Small intestine (tissue), 7 donors: ENCODE measurements at regions not wholly inside any gene's neighbourhood (a gene's known extent, or its start where the extent isn't known, plus 50 kb on each side); places are given as distances from the start of the nearest gene placed in this dataset.

Source experiments
- DNase-seq, 2 donors: peaks; one replicate each; pipeline versions ENCODE4 v3.0.0 to v3.0.0-alpha.2; 2013
- FAIRE-seq: peaks from 2 replicates; lab custom pipeline; 2012; peaks lifted over from hg19 to GRCh38; lab: Jason Lieb, UNC
- H3K27ac ChIP-seq, 3 donors: one replicate each; pipeline ENCODE4 v1.5.1; 2013; ENCODE audit warnings: low read length in 2 of 3, mild to moderate bottlenecking in 2 of 3, control low read depth in 1 of 3, inconsistent platforms in 1 of 3, low read depth in 1 of 3, moderate library complexity in 1 of 3
- H3K27me3 ChIP-seq, 3 donors: one replicate each; pipeline ENCODE4 v1.6.1; 2013; ENCODE audit warnings: low read length in 3 of 3, inconsistent platforms in 1 of 3; ENCODE audit not compliant: control insufficient read depth in 3 of 3, insufficient read depth in 3 of 3
- H3K36me3 ChIP-seq, 3 donors: one replicate each; pipeline ENCODE4 v1.6.1; 2013; ENCODE audit warnings: low read length in 3 of 3, inconsistent platforms in 1 of 3, low read depth in 1 of 3, mild to moderate bottlenecking in 1 of 3, moderate library complexity in 1 of 3; ENCODE audit not compliant: control insufficient read depth in 3 of 3, insufficient read depth in 2 of 3
- H3K4me1 ChIP-seq, 3 donors: one replicate each; pipeline ENCODE4 v1.6.1; 2013; ENCODE audit warnings: low read length in 2 of 3, inconsistent platforms in 1 of 3, low read depth in 1 of 3, mild to moderate bottlenecking in 1 of 3, moderate library complexity in 1 of 3; ENCODE audit not compliant: control insufficient read depth in 3 of 3, insufficient read depth in 2 of 3
- H3K4me3 ChIP-seq, 3 donors: one replicate each; pipeline ENCODE4 v1.5.1; 2013; ENCODE audit warnings: low read length in 3 of 3, control low read depth in 1 of 3, inconsistent platforms in 1 of 3, low read depth in 1 of 3, mild to moderate bottlenecking in 1 of 3, moderate library complexity in 1 of 3
- H3K9me3 ChIP-seq, 2 donors: one replicate each; pipeline ENCODE4 v1.6.1; 2013; ENCODE audit warnings: low read depth in 1 of 2, low read length in 1 of 2; ENCODE audit not compliant: control insufficient read depth in 2 of 2, insufficient read depth in 1 of 2
- WGBS, 3 donors: extraction: QIAGEN DNeasy Blood & Tissue Kit; methylation state at CpG; one replicate each; pipeline ENCODE4 v1.1.7; 2013; 5-methylcytosine and 5-hydroxymethylcytosine counted together
- donor health status: healthy with polysubstance abuse.
- donor health status: control.
- donor health status: control.
- donor health status: Bipolar disorder and iron deficiency.
- donor health status: healthy.

GRCh38 chr20:40838509-40838908 lies 149.5 kb upstream of the MAFB start:
- H3K36me3 ChIP-seq = no peaks in the 10 kb centered on the region
- 48 to 69% (median 57%) methylated on average over 3 of the region's 3 CpGs for WGBS, 3 donors
- FAIRE-seq (no peak), DNase-seq (no peak)
- no peaks in the 10 kb centered on the region for H3K4me1 ChIP-seq
- peaks cover 0 to 10% of the 10 kb centered on the region in 2 donors for H3K9me3 ChIP-seq
- no peak overlapping the region for H3K27ac ChIP-seq
- no peak overlapping the region for H3K4me3 ChIP-seq
- H3K27me3 ChIP-seq = no peaks in the 10 kb centered on the region

- 42 to 61% (median 55%) methylated on average over 1 of the region's 1 CpG for WGBS, 3 donors
- FAIRE-seq = no peak
- Histone ChIP-seq H3K27ac (no peak overlapping the region), H3K9me3 (peaks cover 0 to 11% of the 10 kb centered on the region in 2 donors), H3K27me3 (no peaks in the 10 kb centered on the region), H3K4me1 (peaks cover 0 to 2% (median 0%) of the 10 kb centered on the region in 3 donors), H3K36me3 (no peaks in the 10 kb centered on the region), H3K4me3 (no peak overlapping the region)
- no peak for DNase-seq
These were observed 154.2 kb upstream of the MAFB start for GRCh38 chr20:40843251-40843650.

DNA sequence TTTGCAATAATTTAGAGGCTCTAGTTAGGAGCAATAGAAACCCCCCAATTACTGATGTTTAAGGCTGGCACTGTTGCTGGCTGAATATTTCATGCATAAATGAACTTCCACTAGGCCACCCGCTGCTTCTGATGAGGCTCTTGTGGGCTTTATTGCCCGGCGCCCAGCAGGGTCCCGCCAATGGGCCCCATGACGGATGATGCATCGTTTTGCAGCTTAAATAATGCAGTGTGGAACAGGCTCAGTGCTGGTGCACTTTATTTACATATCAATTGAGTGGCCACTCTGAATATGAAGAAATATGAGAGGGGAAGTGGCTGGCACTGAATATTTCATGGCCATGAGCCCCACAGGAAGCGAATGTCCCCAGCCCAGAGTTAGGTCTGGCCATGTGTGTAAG lies 155.3 kb upstream of the MAFB start:
- Histone ChIP-seq H3K27me3 (no peaks in the 10 kb centered on the region), H3K9me3 (peaks cover 0 to 11% of the 10 kb centered on the region in 2 donors), H3K4me1 (peaks cover 0 to 2% (median 0%) of the 10 kb centered on the region in 3 donors), H3K4me3 (no peak overlapping the region), H3K36me3 (no peaks in the 10 kb centered on the region), H3K27ac (no peak overlapping the region)
- FAIRE-seq (no peak), DNase-seq (no peak)
- WGBS, 3 donors = 81 to 86% (median 82%) methylated on average over 7 of the region's 7 CpGs

GRCh38 chr20:40848096-40848495 lies 159.1 kb upstream of the MAFB start:
- FAIRE-seq = no peak
- WGBS, 3 donors = 53 to 70% (median 58%) methylated on average over 11 of the region's 11 CpGs
- Histone ChIP-seq H3K27me3 (no peaks in the 10 kb centered on the region), H3K9me3 (peaks cover 0 to 6% of the 10 kb centered on the region in 2 donors), H3K4me1 (peaks cover 0 to 2% (median 0%) of the 10 kb centered on the region in 3 donors), H3K4me3 (no peak overlapping the region), H3K27ac (no peak overlapping the region), H3K36me3 (no peaks in the 10 kb centered on the region)
- DNase-seq = no peak

DNA sequence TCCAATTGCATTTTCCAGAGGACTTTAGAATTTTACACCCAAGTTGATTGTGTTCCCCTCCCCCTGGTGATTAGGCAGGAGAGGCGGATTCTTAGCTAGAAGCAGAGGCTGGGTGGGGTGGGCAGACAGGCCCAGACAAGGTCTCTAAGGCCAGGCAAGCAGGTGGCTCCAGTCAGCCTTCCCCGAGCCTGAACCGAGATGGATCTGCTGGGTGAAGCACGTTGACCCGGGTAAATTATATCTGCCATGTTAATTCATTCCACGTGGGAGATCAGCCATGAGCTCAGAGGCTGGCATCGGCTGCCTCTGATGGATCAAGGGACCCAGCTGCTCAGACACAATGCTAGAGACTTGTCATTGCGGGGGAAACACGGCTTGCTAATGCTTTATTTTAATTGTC lies 159.5 kb upstream of the MAFB start:
- Histone ChIP-seq H3K4me1 (peaks cover 0 to 2% (median 0%) of the 10 kb centered on the region in 3 donors), H3K27ac (no peak overlapping the region), H3K4me3 (no peak overlapping the region), H3K9me3 (peaks cover 0 to 6% of the 10 kb centered on the region in 2 donors), H3K36me3 (no peaks in the 10 kb centered on the region), H3K27me3 (no peaks in the 10 kb centered on the region)
- FAIRE-seq (no peak), DNase-seq (no peak)
- 56 to 65% (median 63%) methylated on average over 9 of the region's 9 CpGs for WGBS, 3 donors

DNA sequence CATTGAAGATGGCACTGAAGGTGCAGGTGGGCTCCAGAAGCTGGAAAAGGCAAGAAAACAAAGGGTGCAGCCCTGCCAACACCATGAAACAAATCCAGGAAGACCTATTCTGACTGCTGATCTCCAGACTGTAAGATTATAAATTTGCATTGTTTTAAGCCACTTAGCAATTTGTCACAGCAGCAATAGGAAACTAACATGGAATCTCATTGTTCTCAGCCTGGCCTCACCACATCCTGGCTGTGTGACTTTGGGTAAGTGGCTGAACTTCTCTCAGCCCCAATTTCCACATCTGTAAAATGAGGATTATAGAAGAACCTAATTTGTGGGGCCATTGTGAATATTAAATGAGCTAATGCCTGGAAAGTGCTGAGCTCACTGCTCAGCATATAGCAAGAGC lies 160.4 kb upstream of the MAFB start:
- no peak overlapping the region for H3K4me3 ChIP-seq
- FAIRE-seq = no peak
- peaks cover 0 to 2% (median 0%) of the 10 kb centered on the region in 3 donors for H3K4me1 ChIP-seq

DNA sequence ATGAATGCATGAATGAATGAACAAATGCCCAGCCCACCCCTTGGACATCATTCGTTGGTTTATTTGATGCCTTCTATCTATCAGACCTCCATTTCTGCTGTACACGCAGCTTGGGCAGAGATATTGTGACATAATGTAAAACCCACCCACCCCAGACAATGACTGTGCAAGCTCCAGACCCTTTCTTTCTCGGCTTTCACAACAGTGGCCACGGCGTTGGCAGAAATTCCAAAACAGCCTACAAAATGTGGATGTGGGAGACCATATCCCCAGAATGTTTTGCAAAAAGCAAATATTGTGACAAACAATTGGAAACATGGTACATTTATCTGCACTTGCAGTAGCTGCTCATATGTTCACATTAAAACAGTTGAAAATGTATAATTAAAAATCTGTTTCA lies 162.0 kb upstream of the MAFB start:
- FAIRE-seq (no peak), DNase-seq (no peak)
- Histone ChIP-seq H3K4me3 (no peak overlapping the region), H3K4me1 (peaks cover 0 to 2% (median 0%) of the 10 kb centered on the region in 3 donors), H3K36me3 (no peaks in the 10 kb centered on the region), H3K9me3 (peaks cover 0 to under 1% of the 10 kb centered on the region in 2 donors), H3K27ac (no peak overlapping the region), H3K27me3 (no peaks in the 10 kb centered on the region)
- 77 to 92% (median 91%) methylated on average over 5 of the region's 5 CpGs for WGBS, 3 donors

More for the DNA sequence above, 160.4 kb upstream of the MAFB start:
- Histone ChIP-seq H3K27me3 (no peaks in the 10 kb centered on the region), H3K9me3 (peaks cover 0 to 6% of the 10 kb centered on the region in 2 donors), H3K36me3 (no peaks in the 10 kb centered on the region), H3K27ac (no peak overlapping the region)
- DNase-seq = no peak

DNA sequence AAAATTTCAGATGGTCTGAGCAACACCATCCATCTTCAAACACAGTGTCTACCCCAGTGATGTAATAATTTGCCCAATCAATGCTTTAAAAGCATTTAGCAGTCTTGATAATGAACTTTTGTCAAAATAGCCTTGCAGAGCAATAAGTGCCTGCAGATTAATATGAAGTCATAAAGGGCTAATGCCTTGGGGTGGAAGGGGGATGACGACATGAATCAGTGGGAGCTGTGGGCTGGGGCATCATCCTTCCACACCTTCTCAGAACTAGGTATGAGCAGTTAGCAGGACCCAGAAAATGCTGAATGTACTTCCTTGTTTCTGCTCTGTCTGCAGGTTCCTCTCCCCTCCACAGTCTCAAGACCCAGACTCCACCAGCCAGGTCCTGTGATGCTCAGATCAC lies 166.2 kb upstream of the MAFB start:
- H3K9me3 ChIP-seq = no peaks in the 10 kb centered on the region
- H3K4me3 ChIP-seq = no peak overlapping the region
- FAIRE-seq (no peak), DNase-seq (no peak)
- no peaks in the 10 kb centered on the region for H3K27me3 ChIP-seq
- H3K27ac ChIP-seq = no peak overlapping the region
- H3K36me3 ChIP-seq = no peaks in the 10 kb centered on the region
- no peaks in the 10 kb centered on the region for H3K4me1 ChIP-seq
- whole genome bisulfite sequencing, 3 donors = 45 to 68% (median 55%) methylated on average over 1 of the region's 1 CpG

DNA sequence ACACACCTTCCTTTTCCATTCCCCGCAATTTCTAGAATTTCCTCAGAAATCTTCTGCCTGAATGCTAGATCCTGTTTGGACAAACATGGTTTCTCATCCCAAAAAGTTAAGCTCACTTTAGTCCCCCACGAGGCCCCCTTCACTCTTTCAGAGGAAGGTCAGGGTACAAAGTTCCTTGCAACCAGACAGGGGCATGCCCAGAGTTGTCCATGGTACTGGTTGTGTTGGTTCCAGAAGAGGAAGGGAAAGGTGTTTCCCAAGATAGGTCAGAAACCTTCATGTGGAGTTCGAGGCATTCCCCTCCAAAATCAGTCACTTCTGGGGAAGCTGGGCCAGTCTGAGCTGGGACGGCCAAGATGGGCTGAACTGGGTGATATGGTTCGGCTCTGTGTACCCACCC lies 167.6 kb upstream of the MAFB start:
- Histone ChIP-seq H3K27me3 (no peaks in the 10 kb centered on the region), H3K4me1 (no peaks in the 10 kb centered on the region), H3K9me3 (no peaks in the 10 kb centered on the region), H3K4me3 (no peak overlapping the region), H3K36me3 (no peaks in the 10 kb centered on the region), H3K27ac (no peak overlapping the region)
- FAIRE-seq (no peak), DNase-seq (no peak)
- WGBS, 3 donors = 71 to 85% (median 73%) methylated on average over 5 of the region's 5 CpGs
